Caki2 (cell line): ENCODE measurements at regions not wholly inside any gene's neighbourhood (a gene's known extent, or its start where the extent isn't known, plus 50 kb on each side); places are given as distances from the start of the nearest gene placed in this dataset.
A peak's percentile ranks its signal among the peaks of the same experiment; 100 is the strongest.

Source experiments
- DNase-seq: peaks from one replicate; pipeline ENCODE4 v3.0.0-alpha.2; 2015; ENCODE audit warnings: low read depth
- in situ Hi-C: cut with HindIII; loops from 2 replicates; pipeline ENCODE4 v1.10.0; 2016; ENCODE audit warnings: low sequenced_read_pairs, low pct_unique_long_range_greater_than_20kb, mixed read lengths

GRCh38 chr10:6778992-6779701 is 199.1 kb upstream of the PRKCQ start:
- in situ Hi-C loops, result no loop called here
- DNase-seq, result peak; percentile 95

DNA sequence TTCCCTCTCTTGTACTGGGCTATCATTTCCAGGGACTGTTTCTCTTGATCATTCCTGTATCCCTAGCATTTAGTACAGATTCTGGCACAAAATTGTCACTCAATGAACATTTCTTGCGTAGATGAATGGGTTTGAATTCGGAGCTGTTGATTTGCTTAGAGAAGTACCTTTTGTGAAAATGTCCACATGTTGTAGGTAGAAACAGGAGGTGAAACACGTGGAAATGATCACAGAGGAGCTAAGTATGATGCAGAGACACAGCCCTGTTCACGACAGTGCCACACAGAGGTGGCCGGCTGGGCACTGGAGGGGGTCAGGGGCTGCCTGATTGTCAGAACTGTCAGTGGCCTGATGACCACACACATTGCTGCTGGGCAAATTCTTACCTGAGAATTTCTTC is 196.1 kb upstream of the PRKCQ start:
- DNase-seq, result no peak
- in situ Hi-C loops, result no loop called here

- in situ Hi-C loops, result no loop called here
- DNase-seq, result no peak
Observed at GRCh38 chr10:6774406-6774805, 194.3 kb upstream of the PRKCQ start.

GRCh38 chr10:6771331-6771730 is 191.3 kb upstream of the PRKCQ start:
- DNase-seq, result no peak
- in situ Hi-C loops, result no loop called here

GRCh38 chr10:6770846-6771245 is 190.8 kb upstream of the PRKCQ start:
- in situ Hi-C loops, result no loop called here
- DNase-seq, result peak; percentile 51

- no peak for DNase-seq
- in situ Hi-C loops, result no loop called here
Observed at GRCh38 chr10:6769704-6770417, 189.8 kb upstream of the PRKCQ start.

- no peak for DNase-seq
- in situ Hi-C loops, result no loop called here
Observed at GRCh38 chr10:6766131-6766801, 186.2 kb upstream of the PRKCQ start.

GRCh38 chr10:6763423-6763822 is 183.3 kb upstream of the PRKCQ start:
- no peak for DNase-seq
- in situ Hi-C loops, result no loop called here

DNA sequence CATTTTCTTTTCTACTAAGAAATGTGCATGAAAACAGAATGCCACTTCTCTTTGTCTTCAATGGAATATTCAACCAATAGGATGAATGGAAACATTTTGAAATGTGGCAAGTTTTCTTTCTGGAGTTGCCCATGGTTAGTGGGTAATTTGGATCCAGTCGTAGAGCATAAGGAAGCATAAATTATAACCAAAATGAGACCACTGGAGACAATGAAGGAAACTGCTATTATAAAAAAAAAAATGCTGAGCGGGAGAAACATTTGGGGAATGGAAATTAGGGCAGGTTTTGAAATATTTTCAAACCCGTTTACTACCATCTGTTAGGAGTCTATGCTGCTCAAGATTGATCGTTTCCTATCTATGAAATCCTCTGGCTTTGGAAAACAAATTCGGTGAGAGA is 182.9 kb upstream of the PRKCQ start:
- in situ Hi-C loops, result no loop called here

DNA sequence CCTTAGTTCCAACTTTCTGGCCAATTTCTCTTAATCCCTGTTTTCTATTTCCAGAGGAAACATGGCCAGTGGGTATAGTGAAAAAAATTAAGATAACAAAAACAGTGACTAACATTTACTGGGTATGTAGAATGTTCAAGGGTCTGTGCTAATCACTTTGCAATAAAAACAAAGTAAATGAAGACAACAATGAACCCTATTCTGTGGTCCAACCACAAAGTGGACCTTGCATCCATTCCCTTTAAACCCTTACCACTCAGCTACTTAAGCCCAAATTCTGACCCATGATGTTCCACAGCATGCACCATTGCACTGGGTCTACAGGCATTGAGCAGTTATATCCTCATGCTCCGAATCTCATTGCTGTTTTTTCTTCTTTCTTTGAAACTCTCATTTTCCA is 179.9 kb upstream of the PRKCQ start:
- in situ Hi-C loops, result no loop called here
- DNase-seq, result no peak

More for the DNA sequence above, 182.9 kb upstream of the PRKCQ start:
- DNase-seq, result no peak

GRCh38 chr10:6757158-6757557 is 177.1 kb upstream of the PRKCQ start:
- no peak for DNase-seq
- in situ Hi-C loops, result no loop called here

DNA sequence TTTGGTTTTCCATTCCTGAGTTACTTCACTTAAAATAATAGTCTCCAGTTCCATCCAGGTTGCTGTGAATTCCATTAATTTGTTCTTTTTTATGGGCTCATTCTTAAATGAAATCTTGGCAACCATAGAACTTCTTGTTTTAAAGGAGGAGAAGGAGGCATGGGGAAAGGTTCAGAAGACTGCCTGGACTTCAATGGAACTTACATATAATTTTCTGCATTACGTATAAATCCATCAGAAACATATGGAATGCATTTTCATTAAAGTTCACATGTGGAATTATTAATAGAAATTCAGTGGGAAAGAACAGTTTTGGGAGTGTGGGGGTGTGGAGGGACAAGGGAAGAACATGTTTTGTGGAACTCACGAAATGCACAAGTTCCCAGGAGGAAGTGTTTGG is 176.6 kb upstream of the PRKCQ start:
- no peak for DNase-seq
- in situ Hi-C loops, result no loop called here

GRCh38 chr10:6755781-6756460 is 175.8 kb upstream of the PRKCQ start:
- DNase-seq, result no peak
- in situ Hi-C loops, result no loop called here

DNA sequence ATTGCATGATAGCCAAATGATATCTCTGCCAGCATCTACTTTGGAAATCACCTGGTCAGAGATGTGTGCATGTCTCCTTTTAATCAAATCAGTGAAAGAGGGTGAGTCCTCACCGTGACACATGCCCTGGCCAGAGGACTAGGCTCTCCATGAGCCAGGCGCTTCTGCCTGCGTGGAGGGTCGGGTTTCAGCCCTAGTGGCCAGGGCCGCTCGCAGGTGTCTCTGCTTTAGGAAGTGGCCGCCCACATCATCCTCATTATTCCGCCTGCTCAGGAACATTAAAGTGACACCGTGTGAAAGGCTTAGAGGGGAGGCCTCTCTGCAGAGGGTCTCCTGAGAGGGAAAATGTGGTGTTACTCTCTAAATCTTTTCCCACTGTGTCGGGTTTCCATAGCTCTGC is 173.6 kb upstream of the PRKCQ start:
- DNase-seq, result no peak
- in situ Hi-C loops, result no loop called here

DNA sequence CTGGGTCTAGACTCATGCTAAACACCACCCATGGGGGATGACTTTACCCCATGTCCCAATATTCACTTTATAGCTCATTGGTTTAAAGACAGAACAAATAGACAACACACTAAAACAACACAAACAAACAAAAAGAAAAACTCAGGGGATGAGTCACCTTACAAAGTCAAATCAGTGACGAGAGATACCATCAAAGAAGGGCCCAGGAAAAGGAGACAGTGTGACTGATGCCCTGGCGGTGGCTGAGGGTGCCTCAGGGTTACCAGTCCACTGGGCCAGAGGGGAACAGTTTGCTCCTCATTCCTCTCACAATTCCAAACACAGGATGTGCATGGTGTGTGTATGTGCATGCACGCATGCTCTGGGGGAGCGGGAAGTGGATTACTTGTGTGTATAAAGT is 171.3 kb upstream of the PRKCQ start:
- no peak for DNase-seq
- in situ Hi-C loops, result no loop called here

- peak; percentile 84 for DNase-seq
- in situ Hi-C loops, result no loop called here
Observed at GRCh38 chr10:6748981-6749635, 169.0 kb upstream of the PRKCQ start.

GRCh38 chr10:6748029-6748428 is 168.0 kb upstream of the PRKCQ start:
- DNase-seq, result no peak
- in situ Hi-C loops, result no loop called here

- no peak for DNase-seq
- in situ Hi-C loops, result no loop called here
Observed at GRCh38 chr10:6746782-6747181, 166.7 kb upstream of the PRKCQ start.
